Heart right ventricle (tissue), 16 donors: ENCODE measurements at regions not wholly inside any gene's neighbourhood (a gene's known extent, or its start where the extent isn't known, plus 50 kb on each side); places are given as distances from the start of the nearest gene placed in this dataset.

Experiments used
- ATAC-seq, 8 donors: fragments of 200-7000 bp; cut with Tn5 transposase; one replicate each; pipeline ENCODE4 v1.9.1; 2020; ENCODE audit warnings: mild to moderate bottlenecking in 8 of 8, moderate library complexity in 8 of 8, moderate number of reproducible peaks in 1 of 8
- DNase-seq, 2 donors: peaks; one replicate each; pipeline ENCODE4 v3.0.0-alpha.2; 2020
- H3K27ac ChIP-seq, 10 donors: fragments of 200-600 bp; sonication (generic) in 2 of 10; one replicate each; pipeline versions ENCODE4 v1.5.0 to v1.8.0; 2020 to 2022; ENCODE audit warnings: mild to moderate bottlenecking in 3 of 10
- H3K27me3 ChIP-seq, 7 donors: fragments of 200-600 bp; one replicate each; pipeline ENCODE4 v1.8.0; 2021 to 2022; ENCODE audit warnings: mild to moderate bottlenecking in 2 of 7
- H3K36me3 ChIP-seq, 9 donors: fragments of 200-600 bp; sonication (generic) in 1 of 9; one replicate each; pipeline versions ENCODE4 v1.5.0 to v1.8.0; 2020 to 2022; ENCODE audit warnings: mild to moderate bottlenecking in 2 of 9
- H3K4me1 ChIP-seq, 9 donors: fragments of 200-600 bp; sonication (generic) in 1 of 9; one replicate each; pipeline versions ENCODE4 v1.5.0 to v1.8.0; 2020 to 2022; ENCODE audit warnings: mild to moderate bottlenecking in 4 of 9
- H3K4me3 ChIP-seq, 10 donors: fragments of 200-600 bp; sonication (generic) in 2 of 10; one replicate each; pipeline versions ENCODE4 v1.5.0 to v1.8.0; 2020 to 2022; ENCODE audit warnings: mild to moderate bottlenecking in 7 of 10, moderate library complexity in 2 of 10
- H3K9me3 ChIP-seq, 11 donors: fragments of 200-600 bp in 10 of 11; sonication (generic) in 2 of 11; one replicate each; pipeline versions ENCODE4 v1.5.0 to v1.8.0; 2013 to 2022; ENCODE audit warnings: mild to moderate bottlenecking in 2 of 11, control low read depth in 1 of 11, moderate library complexity in 1 of 11
- CTCF ChIP-seq, 9 donors: fragments of 200-600 bp; sonication (generic) in 2 of 9; IDR thresholded peaks; one replicate each; pipeline versions ENCODE4 v1.5.0 to v1.8.0; 2021 to 2022; ENCODE audit warnings: antibody characterized with exemption in 9 of 9, mild to moderate bottlenecking in 5 of 9, moderate library complexity in 1 of 9
- WGBS, 2 donors: extraction: QIAGEN DNeasy Blood & Tissue Kit; methylation state at CpG; one replicate each; pipeline ENCODE4 v1.1.7; 2013; ENCODE audit warnings: inconsistent platforms in 1 of 2; 5-methylcytosine and 5-hydroxymethylcytosine counted together
- intact Hi-C, 10 donors: fragments of 100-400 bp; cut with DNase I; formaldehyde crosslinking; loops; one replicate each; pipeline versions ENCODE4 v1.11.1 to v1.14.2; 2022
- donor health status: Arrhythmogenic right ventricular cardiomyopathy.
- donor health status: ischemic (EF 13 %, LVEDD 7.1; RV severe dilation, severe dysfunction).
- donor health status: healthy with polysubstance abuse.
- donor health status: DM: no; HTN: yes; CAD: no.
- donor health status: DM: no; HTN: no; CAD: no.
- donor health status: ischemic (EF 25% LVEDD 6.9; RV normal size, moderate dysfunction).
- donor health status: ischemic (EF 25% LVEDD 5.7; RV mildly dilated, moderate dysfunction).
- donor health status: healthy.
- donor health status: DM: yes; HTN: yes; CAD: no.
- donor health status: Ischemic cardiomyopathy.
- donor health status: ischemic (EF 35%, LVEDD 5.7; RV mildly dilated, moderate dysfunction).
- donor health status: nonischemic (EF 11% LVEDD 7.7; RV severe dilation, severe dysfunction).
- donor health status: DM: yes; HTN: yes; CAD: no.
- donor health status: PGD.
- donor health status: ischemic (EF 29% LVEDD 5.4; RV normal size, mild dysfunction).
- donor health status: nonischemic (EF 23%, LVEDD 6.1; RV moderate dilation, normal function).

GRCh38 chr1:224494343-224494742, 59.7 kb upstream of the WDR26 start:
- intact Hi-C loops = no loop called here
- H3K4me1 ChIP-seq = peaks cover 0 to 34% (median 19%) of the 10 kb centered on the region in 9 donors
- H3K9me3 ChIP-seq = peaks cover 0 to 10% (median 0%) of the 10 kb centered on the region in 11 donors
- 86 to 87% methylated on average over 2 of the region's 2 CpGs for WGBS, 2 donors
- no peak overlapping the region for H3K4me3 ChIP-seq
- H3K27me3 ChIP-seq = no peaks in the 10 kb centered on the region
- no peak for ATAC-seq
- no peak for DNase-seq
- no peaks in the 10 kb centered on the region for H3K36me3 ChIP-seq
- TF ChIP-seq CTCF (IDR thresholded peaks at IDR 0.05) = no peak
- no peak overlapping the region for H3K27ac ChIP-seq

GRCh38 chr1:224495866-224496265, 61.3 kb upstream of the WDR26 start:
- DNase-seq = no peak

GRCh38 chr1:224496826-224497225, 62.2 kb upstream of the WDR26 start:
- intact Hi-C loops = no loop called here
- Histone ChIP-seq H3K9me3 (peaks cover 0 to 10% (median 0%) of the 10 kb centered on the region in 11 donors), H3K4me3 (no peak overlapping the region), H3K4me1 (peaks cover 2 to 37% (median 22%) of the 10 kb centered on the region in 9 donors), H3K36me3 (no peaks in the 10 kb centered on the region), H3K27me3 (no peaks in the 10 kb centered on the region), H3K27ac (peak overlapping the region in 1 of 10 donors; percentile 87)
- no peak for ATAC-seq
- TF ChIP-seq CTCF (IDR thresholded peaks at IDR 0.05) = no peak
- no peak for DNase-seq
- 97 to 98% methylated on average over 1 of the region's 1 CpG for WGBS, 2 donors

More at GRCh38 chr1:224495866-224496265, 61.3 kb upstream of the WDR26 start:
- TF ChIP-seq CTCF (IDR thresholded peaks at IDR 0.05) = no peak
- Histone ChIP-seq H3K4me3 (no peak overlapping the region), H3K36me3 (no peaks in the 10 kb centered on the region), H3K4me1 (peaks cover 0 to 35% (median 21%) of the 10 kb centered on the region in 9 donors), H3K27ac (no peak overlapping the region), H3K27me3 (no peaks in the 10 kb centered on the region), H3K9me3 (peaks cover 0 to 10% (median 0%) of the 10 kb centered on the region in 11 donors)
- WGBS, 2 donors = 78 to 79% methylated on average over 5 of the region's 5 CpGs
- peak in 3 of 8 donors; percentile 18 to 36 (median 19) for ATAC-seq
- intact Hi-C loops = no loop called here

- intact Hi-C loops = no loop called here
- DNase-seq (peak; percentile 16 to 19), ATAC-seq (peak in 7 of 8 donors; percentile 38 to 72 (median 59))
- TF ChIP-seq CTCF (IDR thresholded peaks at IDR 0.05) = no peak
- H3K4me3 ChIP-seq = no peak overlapping the region
- H3K27ac ChIP-seq = peak overlapping the region in 9 of 10 donors; percentile 24 to 87 (median 67)
- H3K36me3 ChIP-seq = no peaks in the 10 kb centered on the region
- H3K9me3 ChIP-seq = peaks cover 0 to 10% (median 0%) of the 10 kb centered on the region in 11 donors
- 45 to 53% methylated on average over 3 of the region's 3 CpGs for WGBS, 2 donors
- peaks cover 12 to 48% (median 33%) of the 10 kb centered on the region in 9 donors for H3K4me1 ChIP-seq
- no peaks in the 10 kb centered on the region for H3K27me3 ChIP-seq
Measured at GRCh38 chr1:224497714-224498573, 63.3 kb upstream of the WDR26 start.
